Stimulated activated memory B cell treated with anti-CD40 and anti-IgM and Interleukin-4, amounts not matched to agents 10 μg/mL and 1 μg/mL and 100 μg/mL, for 72 hours (primary cell): ENCODE measurements at regions not wholly inside any gene's neighbourhood (a gene's known extent, or its start where the extent isn't known, plus 50 kb on each side); places are given as distances from the start of the nearest gene placed in this dataset.
"Not testable (repeated sequence)": the region's sequence is repeated elsewhere in the genome, so short reads cannot be mapped to it uniquely, and the experiment has no call there.

ENCODE experiments used
- ATAC-seq: fragments of 150-1000 bp; cut with Tn5 transposase; 2 replicates; pipeline ENCODE4 v1.10.0; 2021
- H3K27ac Mint-ChIP-seq: one replicate; pipeline ENCODE4 v1.8.0; 2022; ENCODE audit warnings: mild to moderate bottlenecking, mixed read lengths
- H3K27me3 Mint-ChIP-seq: one replicate; pipeline ENCODE4 v1.8.0; 2022; ENCODE audit warnings: mixed read lengths
- H3K36me3 Mint-ChIP-seq: one replicate; pipeline ENCODE4 v1.8.0; 2022; ENCODE audit warnings: mixed read lengths
- H3K4me1 Mint-ChIP-seq: one replicate; pipeline ENCODE4 v1.8.0; 2022; ENCODE audit warnings: mixed read lengths
- H3K4me3 Mint-ChIP-seq: one replicate; pipeline ENCODE4 v1.8.0; 2022; ENCODE audit warnings: mild to moderate bottlenecking, moderate library complexity, mixed read lengths
- H3K9me3 Mint-ChIP-seq: one replicate; pipeline ENCODE4 v1.8.0; 2022; ENCODE audit warnings: mixed read lengths

GRCh38 chr4:1533501-1534064, 127.3 kb upstream of the NKX1-1 start:
- Mint-ChIP-seq H3K9me3 (no peaks in the 10 kb centered on the region), H3K36me3 (no peaks in the 10 kb centered on the region), H3K27me3 (peaks cover 67% of the 10 kb centered on the region), H3K4me1 (no peaks in the 10 kb centered on the region), H3K4me3 (no peak overlapping the region), H3K27ac (no peak overlapping the region)
- ATAC-seq = no peak

GRCh38 chr4:1532549-1533395, 126.5 kb upstream of the NKX1-1 start:
- H3K9me3 Mint-ChIP-seq = no peaks in the 10 kb centered on the region
- H3K4me1 Mint-ChIP-seq = no peaks in the 10 kb centered on the region
- ATAC-seq = no peak
- no peaks in the 10 kb centered on the region for H3K36me3 Mint-ChIP-seq
- H3K27me3 Mint-ChIP-seq = peaks cover 74% of the 10 kb centered on the region
- H3K27ac Mint-ChIP-seq = no peak overlapping the region
- no peak overlapping the region for H3K4me3 Mint-ChIP-seq

GRCh38 chr4:1531683-1532548, 125.7 kb upstream of the NKX1-1 start:
- Mint-ChIP-seq H3K36me3 (no peaks in the 10 kb centered on the region), H3K27ac (no peak overlapping the region), H3K27me3 (peaks cover 75% of the 10 kb centered on the region), H3K4me1 (no peaks in the 10 kb centered on the region), H3K9me3 (peaks cover 3% of the 10 kb centered on the region), H3K4me3 (no peak overlapping the region)
- ATAC-seq = no peak

GRCh38 chr4:1530356-1530755, 124.1 kb upstream of the NKX1-1 start:
- ATAC-seq = no peak
- H3K27me3 Mint-ChIP-seq = peaks cover 81% of the 10 kb centered on the region
- no peak overlapping the region for H3K27ac Mint-ChIP-seq
- H3K9me3 Mint-ChIP-seq = peaks cover 5% of the 10 kb centered on the region
- H3K4me1 Mint-ChIP-seq = no peaks in the 10 kb centered on the region
- no peak overlapping the region for H3K4me3 Mint-ChIP-seq
- H3K36me3 Mint-ChIP-seq = no peaks in the 10 kb centered on the region

GRCh38 chr4:1524761-1525160, 118.5 kb upstream of the NKX1-1 start:
- no peak for ATAC-seq
- H3K4me3 Mint-ChIP-seq = no peak overlapping the region
- H3K4me1 Mint-ChIP-seq = no peaks in the 10 kb centered on the region
- H3K27ac Mint-ChIP-seq = no peak overlapping the region
- no peaks in the 10 kb centered on the region for H3K36me3 Mint-ChIP-seq
- H3K9me3 Mint-ChIP-seq = peaks cover 8% of the 10 kb centered on the region
- peaks cover 78% of the 10 kb centered on the region for H3K27me3 Mint-ChIP-seq

- peaks cover 76% of the 10 kb centered on the region for H3K27me3 Mint-ChIP-seq
These were observed 117.8 kb upstream of the NKX1-1 start for GRCh38 chr4:1523907-1524636.

GRCh38 chr4:1523506-1523905, 117.3 kb upstream of the NKX1-1 start:
- Mint-ChIP-seq H3K27ac (no peak overlapping the region), H3K36me3 (no peaks in the 10 kb centered on the region), H3K4me3 (no peak overlapping the region), H3K27me3 (peaks cover 72% of the 10 kb centered on the region), H3K4me1 (no peaks in the 10 kb centered on the region), H3K9me3 (peaks cover 8% of the 10 kb centered on the region)
- no peak for ATAC-seq

More at GRCh38 chr4:1523907-1524636, 117.8 kb upstream of the NKX1-1 start:
- Mint-ChIP-seq H3K4me3 (no peak overlapping the region), H3K27ac (no peak overlapping the region), H3K4me1 (no peaks in the 10 kb centered on the region), H3K36me3 (no peaks in the 10 kb centered on the region), H3K9me3 (peaks cover 8% of the 10 kb centered on the region)
- no peak for ATAC-seq

GRCh38 chr4:1523033-1523432, 116.8 kb upstream of the NKX1-1 start:
- H3K27ac Mint-ChIP-seq = no peak overlapping the region
- no peaks in the 10 kb centered on the region for H3K4me1 Mint-ChIP-seq
- peaks cover 71% of the 10 kb centered on the region for H3K27me3 Mint-ChIP-seq
- H3K9me3 Mint-ChIP-seq = peaks cover 8% of the 10 kb centered on the region
- no peak overlapping the region for H3K4me3 Mint-ChIP-seq
- no peak for ATAC-seq
- no peaks in the 10 kb centered on the region for H3K36me3 Mint-ChIP-seq

- no peak overlapping the region for H3K4me3 Mint-ChIP-seq
- no peak overlapping the region for H3K27ac Mint-ChIP-seq
- no peak for ATAC-seq
- H3K36me3 Mint-ChIP-seq = no peaks in the 10 kb centered on the region
- no peaks in the 10 kb centered on the region for H3K4me1 Mint-ChIP-seq
- H3K27me3 Mint-ChIP-seq = peaks cover 70% of the 10 kb centered on the region
- H3K9me3 Mint-ChIP-seq = peaks cover 8% of the 10 kb centered on the region
These were observed 116.4 kb upstream of the NKX1-1 start for GRCh38 chr4:1522606-1523005.

- Mint-ChIP-seq H3K4me1 (no peaks in the 10 kb centered on the region), H3K27ac (no peak overlapping the region), H3K27me3 (peaks cover 63% of the 10 kb centered on the region), H3K4me3 (no peak overlapping the region), H3K9me3 (peaks cover 5% of the 10 kb centered on the region), H3K36me3 (no peaks in the 10 kb centered on the region)
- no peak for ATAC-seq
These were observed 115.6 kb upstream of the NKX1-1 start for GRCh38 chr4:1521821-1522361.

GRCh38 chr4:1520795-1521576, 114.7 kb upstream of the NKX1-1 start:
- H3K4me1 Mint-ChIP-seq, H3K36me3 Mint-ChIP-seq, H3K27ac Mint-ChIP-seq, H3K9me3 Mint-ChIP-seq, ATAC-seq: not testable (repeated sequence)
- Mint-ChIP-seq H3K4me3 (peak overlapping the region; percentile 53), H3K27me3 (peaks cover 63% of the 10 kb centered on the region)

- no peak overlapping the region for H3K27ac Mint-ChIP-seq
- H3K27me3 Mint-ChIP-seq = peaks cover 54% of the 10 kb centered on the region
- H3K4me1 Mint-ChIP-seq = no peaks in the 10 kb centered on the region
- H3K4me3 Mint-ChIP-seq = no peak overlapping the region
- ATAC-seq = no peak
- H3K36me3 Mint-ChIP-seq = no peaks in the 10 kb centered on the region
- no peaks in the 10 kb centered on the region for H3K9me3 Mint-ChIP-seq
These were observed 113.8 kb upstream of the NKX1-1 start for GRCh38 chr4:1519787-1520661.

GRCh38 chr4:1518997-1519700, 112.9 kb upstream of the NKX1-1 start:
- peak; percentile 35 for ATAC-seq
- no peaks in the 10 kb centered on the region for H3K9me3 Mint-ChIP-seq
- H3K27me3 Mint-ChIP-seq = peaks cover 47% of the 10 kb centered on the region
- H3K36me3 Mint-ChIP-seq = no peaks in the 10 kb centered on the region
- H3K4me3 Mint-ChIP-seq = no peak overlapping the region
- no peak overlapping the region for H3K27ac Mint-ChIP-seq
- no peaks in the 10 kb centered on the region for H3K4me1 Mint-ChIP-seq
